HepG2 (cell line): ENCODE measurements at regions not wholly inside any gene's neighbourhood (a gene's known extent, or its start where the extent isn't known, plus 50 kb on each side); places are given as distances from the start of the nearest gene placed in this dataset.

Experiments
- ATAC-seq: fragments of 200-7000 bp; cut with Tn5 transposase; 3 replicates; pipeline ENCODE4 v1.9.1; 2020; ENCODE audit warnings: mild to moderate bottlenecking, moderate library complexity
- BruUV-seq: library from RNA; stranded (reverse); fragments of 400-500 nt; replicated peaks from 2 replicates; lab custom pipeline; 2021; lab: Mats Ljungman, UMichigan
- CTCF ChIA-PET: fragments of 300-600 bp; formaldehyde crosslinking; extraction: SDS; loops from one replicate; lab custom pipeline; 2021; ENCODE audit warnings: low total read pairs, inconsistent platforms, low intra/inter-chr PET ratio; lab: Yijun Ruan, JAX
- POLR2A ChIA-PET: fragments of 350-600 bp; sonication (Branson Sonifier 250); formaldehyde crosslinking; loops from one replicate; lab custom pipeline; 2020; ENCODE audit warnings: antibody characterized with exemption, inconsistent platforms; lab: Yijun Ruan, JAX
- DNase-seq: peaks from one replicate; pipeline ENCODE4 v3.0.0-alpha.2; 2015; ENCODE audit warnings: low spot score
- FAIRE-seq: peaks from 3 replicates; lab custom pipeline; 2011; peaks lifted over from hg19 to GRCh38; lab: Jason Lieb, UNC
- H2AFZ ChIP-seq: one replicate; pipeline ENCODE4 v1.6.1; 2011; ENCODE audit warnings: low read length, inconsistent platforms
- H3K27ac ChIP-seq: fragments of 300-600 bp; 3 replicates; pipeline ENCODE4 v1.8.0; 2011; ENCODE audit warnings: mixed run types, mild to moderate bottlenecking, mixed read lengths, low read length, inconsistent platforms; ENCODE audit not compliant: insufficient read depth; ENCODE audit errors: extremely low read length
- H3K27me3 ChIP-seq, 2 experiments: fragments of 200-600 bp in 1 of 2; 2 replicates in 1 of 2; 3 replicates in 1 of 2; pipeline versions ENCODE4 v1.6.0 to v1.8.0; 2011; ENCODE audit warnings: low read length in 2 of 2, mild to moderate bottlenecking in 2 of 2, moderate library complexity in 2 of 2, inconsistent platforms in 1 of 2; ENCODE audit not compliant: insufficient read depth in 2 of 2, control insufficient read depth in 1 of 2
- H3K36me3 ChIP-seq, 2 experiments: fragments of 200-600 bp in 1 of 2; replicated peaks in 1 of 2; 2 replicates in 1 of 2; 3 replicates in 1 of 2; pipeline versions ENCODE4 v1.5.1 to v1.8.0; 2011; ENCODE audit warnings: low read length in 2 of 2, inconsistent platforms in 1 of 2; ENCODE audit not compliant: insufficient read depth in 2 of 2, control insufficient read depth in 1 of 2
- H3K4me1 ChIP-seq: 2 replicates; pipeline ENCODE4 v1.5.1; 2012; ENCODE audit warnings: low read length, inconsistent platforms; ENCODE audit not compliant: insufficient read depth
- H3K4me2 ChIP-seq: 2 replicates; pipeline ENCODE4 v1.6.0; 2011; ENCODE audit warnings: low read depth, low read length, inconsistent platforms
- H3K4me3 ChIP-seq, 3 experiments: fragments of 200-600 bp in 1 of 3; sonication (generic), shearing (Covaris generic) in 1 of 3; replicated peaks in 1 of 3; 2 replicates each; pipeline ENCODE4 v1.5.1; 2011 to 2016; ENCODE audit warnings: low read length in 3 of 3, inconsistent platforms in 2 of 3, low read depth in 2 of 3, mild to moderate bottlenecking in 2 of 3, control low read depth in 1 of 3, mixed read lengths in 1 of 3; ENCODE audit not compliant: insufficient read depth in 1 of 3
- H3K79me2 ChIP-seq: one replicate; pipeline ENCODE4 v1.6.1; 2011; ENCODE audit warnings: low read length, inconsistent platforms; ENCODE audit not compliant: insufficient read depth
- H3K9ac ChIP-seq: 2 replicates; pipeline ENCODE4 v1.6.0; 2011; ENCODE audit warnings: mild to moderate bottlenecking, low read depth, low read length, inconsistent platforms; ENCODE audit not compliant: insufficient read depth
- H3K9me3 ChIP-seq: 2 replicates; pipeline ENCODE4 v1.5.1; 2012; ENCODE audit warnings: mild to moderate bottlenecking, low read length
- H4K20me1 ChIP-seq: 2 replicates; pipeline ENCODE4 v1.6.0; 2011; ENCODE audit warnings: inconsistent platforms, mild to moderate bottlenecking, low read length, moderate library complexity; ENCODE audit not compliant: insufficient read depth
- ZNF318 ChIP-seq: sonication (generic); formaldehyde crosslinking; IDR thresholded peaks from 2 replicates; pipeline ENCODE4 v1.4.0; 2020; ENCODE audit warnings: mild to moderate bottlenecking, missing genetic modification reagents
- ZNF343 ChIP-seq: sonication (generic); formaldehyde crosslinking; IDR thresholded peaks from 2 replicates; pipeline ENCODE4 v1.4.0; 2020; ENCODE audit warnings: mild to moderate bottlenecking, missing genetic modification reagents
- ZNF574 ChIP-seq: sonication (generic); formaldehyde crosslinking; IDR thresholded peaks from 2 replicates; pipeline ENCODE4 v1.4.0; 2020; ENCODE audit warnings: missing genetic modification reagents
- WGBS: methylation state at CpG from one replicate; pipeline ENCODE4 v1.1.6; 2017; ENCODE audit warnings: low lambda C conversion rate; 5-methylcytosine and 5-hydroxymethylcytosine counted together
- in situ Hi-C: cut with HindIII; loops from 2 replicates; pipeline ENCODE4 v1.10.0; 2017; ENCODE audit warnings: low pct_unique_long_range_greater_than_20kb; ENCODE audit not compliant: extremely low pct_ligation_motif_present
- intact Hi-C: fragments of 100-400 bp; cut with micrococcal nuclease; formaldehyde crosslinking; loops from one replicate; pipeline ENCODE4 v1.10.0; 2022; ENCODE audit not compliant: unreplicated experiment
- TF ChIP-seq, protein P1 (sequence below): sonication (generic); formaldehyde crosslinking; IDR thresholded peaks from 2 replicates; pipeline ENCODE4 v1.4.0; 2020; ENCODE audit warnings: mild to moderate bottlenecking, missing genetic modification reagents

DNA sequence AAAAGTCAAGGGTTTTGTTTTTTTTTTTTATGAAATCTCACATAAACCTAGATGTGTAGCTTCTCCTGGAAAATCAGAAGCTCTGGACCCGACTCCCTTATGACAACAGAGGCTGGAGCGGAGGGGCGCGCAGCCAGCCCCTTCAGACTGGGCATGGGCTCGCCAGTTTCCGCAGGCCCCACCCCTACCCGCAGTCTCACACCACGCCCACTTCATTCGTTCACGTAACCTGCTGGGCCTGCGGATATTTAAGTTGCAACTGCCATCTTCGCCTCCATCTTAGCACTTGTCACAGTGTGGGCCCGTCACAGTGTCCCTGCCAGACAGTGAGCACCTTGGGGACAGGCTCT, 111.7 kb upstream of the PTPN1 start (continued):
- TF ChIP-seq ZNF574 = no peak

- in situ Hi-C loops = no loop called here
- no TSS peak for BruUV-seq
- peak overlapping the region; percentile 81 for H3K9ac ChIP-seq
- intact Hi-C loops = loop anchor here (1.0 to 5.0 kb wide), 2 partner anchors 9 to 207 kb away; partner anchors contain the start of gene CEBPB
- ChIA-PET POLR2A (interaction anchor here (0.6 to 9.9 kb wide), 41 partner anchors 9 to 1214 kb away, joined by 3 to 299 read pairs (median 8); partner anchors contain the start of genes CEBPB and PTPN1), CTCF (no interaction called here)
- peaks cover 98% of the 10 kb centered on the region for H3K4me1 ChIP-seq
- no peak overlapping the region for H2AFZ ChIP-seq
- DNase-seq (peak; percentile 99), ATAC-seq (peak; percentile 72), FAIRE-seq (peak; percentile 95)
- peak overlapping the region; percentile 13 to 64 (median 37); a peak in 5 of 6 replicates for H3K4me3 ChIP-seq
- H3K27me3 ChIP-seq = no peaks in the 10 kb centered on the region
- H3K27ac ChIP-seq = peak overlapping the region; percentile 91
- H3K36me3 ChIP-seq = no peaks in the 10 kb centered on the region
- H3K79me2 ChIP-seq = no peaks in the 10 kb centered on the region
- no peaks in the 10 kb centered on the region for H3K9me3 ChIP-seq
- H3K4me2 ChIP-seq = peak overlapping the region; percentile 95
- H4K20me1 ChIP-seq = no peaks in the 10 kb centered on the region
- 2% methylated on average over 20 of the region's 20 CpGs for WGBS
- TF ChIP-seq ZNF318 (CRISPR knock-in tag) (peak; percentile 86; the same call in 1 of the 2 replicates), ZNF343 (CRISPR knock-in tag) (peak; percentile 97)
- TF ChIP-seq, protein P1, sequence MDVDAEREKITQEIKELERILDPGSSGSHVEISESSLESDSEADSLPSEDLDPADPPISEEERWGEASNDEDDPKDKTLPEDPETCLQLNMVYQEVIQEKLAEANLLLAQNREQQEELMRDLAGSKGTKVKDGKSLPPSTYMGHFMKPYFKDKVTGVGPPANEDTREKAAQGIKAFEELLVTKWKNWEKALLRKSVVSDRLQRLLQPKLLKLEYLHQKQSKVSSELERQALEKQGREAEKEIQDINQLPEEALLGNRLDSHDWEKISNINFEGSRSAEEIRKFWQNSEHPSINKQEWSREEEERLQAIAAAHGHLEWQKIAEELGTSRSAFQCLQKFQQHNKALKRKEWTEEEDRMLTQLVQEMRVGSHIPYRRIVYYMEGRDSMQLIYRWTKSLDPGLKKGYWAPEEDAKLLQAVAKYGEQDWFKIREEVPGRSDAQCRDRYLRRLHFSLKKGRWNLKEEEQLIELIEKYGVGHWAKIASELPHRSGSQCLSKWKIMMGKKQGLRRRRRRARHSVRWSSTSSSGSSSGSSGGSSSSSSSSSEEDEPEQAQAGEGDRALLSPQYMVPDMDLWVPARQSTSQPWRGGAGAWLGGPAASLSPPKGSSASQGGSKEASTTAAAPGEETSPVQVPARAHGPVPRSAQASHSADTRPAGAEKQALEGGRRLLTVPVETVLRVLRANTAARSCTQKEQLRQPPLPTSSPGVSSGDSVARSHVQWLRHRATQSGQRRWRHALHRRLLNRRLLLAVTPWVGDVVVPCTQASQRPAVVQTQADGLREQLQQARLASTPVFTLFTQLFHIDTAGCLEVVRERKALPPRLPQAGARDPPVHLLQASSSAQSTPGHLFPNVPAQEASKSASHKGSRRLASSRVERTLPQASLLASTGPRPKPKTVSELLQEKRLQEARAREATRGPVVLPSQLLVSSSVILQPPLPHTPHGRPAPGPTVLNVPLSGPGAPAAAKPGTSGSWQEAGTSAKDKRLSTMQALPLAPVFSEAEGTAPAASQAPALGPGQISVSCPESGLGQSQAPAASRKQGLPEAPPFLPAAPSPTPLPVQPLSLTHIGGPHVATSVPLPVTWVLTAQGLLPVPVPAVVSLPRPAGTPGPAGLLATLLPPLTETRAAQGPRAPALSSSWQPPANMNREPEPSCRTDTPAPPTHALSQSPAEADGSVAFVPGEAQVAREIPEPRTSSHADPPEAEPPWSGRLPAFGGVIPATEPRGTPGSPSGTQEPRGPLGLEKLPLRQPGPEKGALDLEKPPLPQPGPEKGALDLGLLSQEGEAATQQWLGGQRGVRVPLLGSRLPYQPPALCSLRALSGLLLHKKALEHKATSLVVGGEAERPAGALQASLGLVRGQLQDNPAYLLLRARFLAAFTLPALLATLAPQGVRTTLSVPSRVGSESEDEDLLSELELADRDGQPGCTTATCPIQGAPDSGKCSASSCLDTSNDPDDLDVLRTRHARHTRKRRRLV (CRISPR knock-in tag) = 0 out of 2 replicates have a peak, but pooled peaks have one; percentile 62
Measured at GRCh38 chr20:50398821-50399554, 111.2 kb upstream of the PTPN1 start.
